ENCODE measurements at regions not wholly inside any gene's neighbourhood (a gene's known extent, or its start where the extent isn't known, plus 50 kb on each side); places are given as distances from the start of the nearest gene placed in this dataset.
A peak's percentile ranks its signal among the peaks of the same experiment; 100 is the strongest.

DNA sequence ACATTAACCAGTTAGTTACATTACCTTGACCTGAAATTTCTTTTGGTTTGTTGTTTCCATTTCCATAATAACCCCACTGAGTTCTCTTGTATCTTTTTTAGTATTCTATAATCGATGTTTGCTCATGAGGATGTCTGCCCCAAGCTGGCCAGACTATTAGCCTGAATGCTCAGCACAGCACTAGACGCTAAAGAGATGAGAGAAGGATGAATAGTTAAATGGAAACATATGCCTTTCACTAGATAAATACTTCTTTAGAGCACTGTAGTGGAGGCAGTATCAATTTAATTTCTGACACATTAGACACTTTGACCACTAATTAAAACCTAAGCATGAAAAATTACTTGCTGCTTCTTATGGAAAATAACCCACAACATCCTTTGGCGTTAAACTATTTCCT, 654.9 kb upstream of the KCNMB2 start:
- Histone ChIP-seq H3K27me3 (replicated peaks in 1 of 7) (no peaks in the 10 kb centered on the region), H3K4me3 (no peak overlapping the region), H3K9me3 (no peaks in the 10 kb centered on the region), H3K27ac (no peak overlapping the region), H3K36me3 (no peaks in the 10 kb centered on the region), H3K4me1 (peaks cover 0 to 11% (median 0%) of the 10 kb centered on the region in 6 donors)
- WGBS, 5 donors: 71 to 89% (median 78%) methylated on average over 3 of the region's 3 CpGs
- intact Hi-C loops (cut with DNase I; ENCODE audit: low total_unique reads): no loop called here
- DNase-seq: no peak
- TF ChIP-seq, protein P1, sequence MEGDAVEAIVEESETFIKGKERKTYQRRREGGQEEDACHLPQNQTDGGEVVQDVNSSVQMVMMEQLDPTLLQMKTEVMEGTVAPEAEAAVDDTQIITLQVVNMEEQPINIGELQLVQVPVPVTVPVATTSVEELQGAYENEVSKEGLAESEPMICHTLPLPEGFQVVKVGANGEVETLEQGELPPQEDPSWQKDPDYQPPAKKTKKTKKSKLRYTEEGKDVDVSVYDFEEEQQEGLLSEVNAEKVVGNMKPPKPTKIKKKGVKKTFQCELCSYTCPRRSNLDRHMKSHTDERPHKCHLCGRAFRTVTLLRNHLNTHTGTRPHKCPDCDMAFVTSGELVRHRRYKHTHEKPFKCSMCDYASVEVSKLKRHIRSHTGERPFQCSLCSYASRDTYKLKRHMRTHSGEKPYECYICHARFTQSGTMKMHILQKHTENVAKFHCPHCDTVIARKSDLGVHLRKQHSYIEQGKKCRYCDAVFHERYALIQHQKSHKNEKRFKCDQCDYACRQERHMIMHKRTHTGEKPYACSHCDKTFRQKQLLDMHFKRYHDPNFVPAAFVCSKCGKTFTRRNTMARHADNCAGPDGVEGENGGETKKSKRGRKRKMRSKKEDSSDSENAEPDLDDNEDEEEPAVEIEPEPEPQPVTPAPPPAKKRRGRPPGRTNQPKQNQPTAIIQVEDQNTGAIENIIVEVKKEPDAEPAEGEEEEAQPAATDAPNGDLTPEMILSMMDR (IDR thresholded peaks at IDR 0.05 in 8 of 11, conservative IDR thresholded peaks at IDR 0.05 in 3 of 11): no peak
- TF ChIP-seq POLR2A (IDR thresholded peaks at IDR 0.05): no peak
- no peak for TF ChIP-seq POLR2AphosphoS5 (IDR thresholded peaks at IDR 0.05)

DNA sequence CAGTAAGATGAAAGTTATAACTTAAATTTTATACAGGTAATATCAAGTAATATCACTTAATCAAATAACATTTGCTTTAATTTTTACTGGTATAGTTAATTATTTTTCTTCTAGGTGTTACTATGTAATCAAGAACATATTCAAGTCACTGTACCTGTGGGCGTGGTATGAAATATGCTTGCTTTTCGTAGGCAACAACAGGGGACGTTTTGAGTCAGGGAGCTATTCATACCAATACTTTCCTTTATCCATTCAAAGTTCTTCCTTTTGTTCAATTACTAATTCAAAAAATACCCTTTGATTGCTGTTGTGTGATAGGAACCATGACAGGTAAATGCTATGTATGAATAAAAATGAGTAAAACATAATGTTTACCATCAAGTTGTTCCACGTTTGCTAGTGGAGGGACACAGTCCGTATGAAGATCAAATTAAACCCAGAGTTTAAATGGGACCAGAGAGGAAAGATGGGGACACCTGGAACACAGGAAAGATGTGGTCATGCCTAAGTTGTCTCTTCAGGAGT, 654.0 kb upstream of the KCNMB2 start:
- Histone ChIP-seq H3K9me3 (no peaks in the 10 kb centered on the region), H3K36me3 (no peaks in the 10 kb centered on the region), H3K4me3 (no peak overlapping the region), H3K4me1 (peaks cover 0 to 11% (median 0%) of the 10 kb centered on the region in 6 donors), H3K27ac (no peak overlapping the region), H3K27me3 (replicated peaks in 1 of 7) (no peaks in the 10 kb centered on the region)
- intact Hi-C loops (cut with DNase I; ENCODE audit: low total_unique reads): no loop called here
- no peak for DNase-seq
- 72 to 89% (median 84%) methylated on average over 5 of the region's 5 CpGs for WGBS, 5 donors
- TF ChIP-seq, protein P1 (IDR thresholded peaks at IDR 0.05 in 8 of 11, conservative IDR thresholded peaks at IDR 0.05 in 3 of 11): no peak
- no peak for TF ChIP-seq POLR2A (IDR thresholded peaks at IDR 0.05)
- TF ChIP-seq POLR2AphosphoS5 (IDR thresholded peaks at IDR 0.05): no peak

DNA sequence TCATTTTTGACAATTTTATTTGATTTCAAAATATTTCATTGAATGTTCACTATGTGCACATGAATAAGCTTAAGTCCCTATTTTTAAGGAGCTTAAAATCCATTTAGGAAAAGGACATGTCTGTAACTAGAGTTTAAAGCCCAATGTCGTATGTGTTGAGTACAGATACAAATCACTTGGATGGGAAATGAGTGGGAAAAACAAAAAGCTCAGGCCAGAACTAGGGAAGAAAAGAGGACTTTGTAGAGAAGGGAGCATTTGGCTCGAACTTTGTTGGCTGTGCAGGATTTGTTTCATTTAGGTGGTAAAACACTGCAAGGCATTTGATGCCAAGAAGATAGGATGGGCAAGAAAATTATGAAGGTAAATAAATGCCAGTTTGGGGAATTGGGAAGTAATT, 653.1 kb upstream of the KCNMB2 start:
- no peak for TF ChIP-seq POLR2A (IDR thresholded peaks at IDR 0.05)
- no peak for TF ChIP-seq POLR2AphosphoS5 (IDR thresholded peaks at IDR 0.05)
- Histone ChIP-seq H3K9me3 (no peaks in the 10 kb centered on the region), H3K27me3 (replicated peaks in 1 of 7) (no peaks in the 10 kb centered on the region), H3K4me3 (no peak overlapping the region), H3K27ac (no peak overlapping the region), H3K4me1 (peaks cover 0 to 11% (median 0%) of the 10 kb centered on the region in 6 donors), H3K36me3 (no peaks in the 10 kb centered on the region)
- 38 to 95% (median 46%) methylated on average over 2 of the region's 2 CpGs for WGBS, 5 donors
- DNase-seq: no peak
- intact Hi-C loops (cut with DNase I; ENCODE audit: low total_unique reads): no loop called here

DNA sequence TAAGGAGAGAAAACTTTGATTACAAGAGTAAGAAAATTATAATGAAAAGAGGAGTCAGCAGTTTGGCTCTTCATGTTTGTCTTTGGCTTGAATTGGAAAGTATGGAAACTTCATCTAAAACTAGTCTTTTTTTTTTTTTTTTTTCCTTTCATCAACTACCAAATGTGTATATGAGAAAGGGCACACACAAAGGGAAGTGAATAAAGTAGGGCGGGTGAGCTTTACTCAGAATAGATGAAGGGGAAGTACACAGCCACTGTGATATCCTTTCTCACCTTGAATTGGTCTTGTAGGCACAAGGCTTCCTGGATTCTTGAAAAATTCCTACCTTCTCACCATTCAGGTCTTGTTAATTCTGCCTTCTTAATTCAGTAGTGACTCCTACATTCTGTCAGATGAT, 652.3 kb upstream of the KCNMB2 start:
- H3K36me3 ChIP-seq: no peaks in the 10 kb centered on the region
- H3K9me3 ChIP-seq: no peaks in the 10 kb centered on the region
- no peak overlapping the region for H3K27ac ChIP-seq
- no peaks in the 10 kb centered on the region for H3K27me3 ChIP-seq (replicated peaks in 1 of 7)
- 14 to 41% (median 23%) methylated on average over 1 of the region's 1 CpG for WGBS, 5 donors
- TF ChIP-seq POLR2AphosphoS5 (IDR thresholded peaks at IDR 0.05): no peak
- TF ChIP-seq POLR2A (IDR thresholded peaks at IDR 0.05): no peak
- TF ChIP-seq, protein P1 (IDR thresholded peaks at IDR 0.05 in 8 of 11, conservative IDR thresholded peaks at IDR 0.05 in 3 of 11): no peak
- intact Hi-C loops (cut with DNase I; ENCODE audit: low total_unique reads): no loop called here
- H3K4me3 ChIP-seq: no peak overlapping the region
- peaks cover 0 to 11% (median 0%) of the 10 kb centered on the region in 6 donors for H3K4me1 ChIP-seq
- DNase-seq: no peak

DNA sequence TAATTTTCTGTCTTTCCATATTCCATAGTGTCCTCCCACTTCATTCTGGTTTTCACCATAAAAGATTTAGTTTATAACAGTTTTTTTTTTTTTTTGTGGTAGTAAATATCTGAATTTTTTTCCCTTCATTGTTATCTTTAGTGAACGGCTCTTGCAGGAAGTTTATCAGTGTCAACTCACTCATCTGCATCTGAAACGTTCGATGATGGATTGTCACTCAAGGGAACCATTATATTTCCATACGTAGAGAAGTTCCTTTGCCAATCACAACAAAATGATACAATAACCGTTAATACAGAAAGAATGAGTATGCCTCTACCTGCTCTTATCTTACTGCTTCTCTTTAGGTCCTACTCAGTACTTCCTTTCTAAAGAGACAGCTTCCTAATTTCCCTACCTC, 651.2 kb upstream of the KCNMB2 start:
- intact Hi-C loops (cut with DNase I; ENCODE audit: low total_unique reads): no loop called here
- DNase-seq: no peak
- TF ChIP-seq, protein P1 (IDR thresholded peaks at IDR 0.05 in 8 of 11, conservative IDR thresholded peaks at IDR 0.05 in 3 of 11): no peak
- TF ChIP-seq POLR2A (IDR thresholded peaks at IDR 0.05) (no peak), POLR2AphosphoS5 (IDR thresholded peaks at IDR 0.05) (no peak)
- Histone ChIP-seq H3K4me1 (peaks cover 0 to 11% (median 0%) of the 10 kb centered on the region in 6 donors), H3K27ac (peak overlapping the region in 2 of 8 donors; percentile 7 to 10), H3K27me3 (replicated peaks in 1 of 7) (no peaks in the 10 kb centered on the region), H3K9me3 (no peaks in the 10 kb centered on the region), H3K36me3 (no peaks in the 10 kb centered on the region), H3K4me3 (no peak overlapping the region)
- 65 to 82% (median 72%) methylated on average over 5 of the region's 5 CpGs for WGBS, 5 donors

Measured in spleen (tissue), 11 donors.